NCI-H128 (cell line): ENCODE measurements at regions not wholly inside any gene's neighbourhood (a gene's known extent, or its start where the extent isn't known, plus 50 kb on each side); places are given as distances from the start of the nearest gene placed in this dataset.
"Not testable (repeated sequence)": the region's sequence is repeated elsewhere in the genome, so short reads cannot be mapped to it uniquely, and the experiment has no call there.

Experiments
- DNase-seq: peaks from one replicate; lab custom pipeline; 2025; ENCODE audit not compliant: unreplicated experiment; lab: John Stamatoyannopoulos, UW

DNA sequence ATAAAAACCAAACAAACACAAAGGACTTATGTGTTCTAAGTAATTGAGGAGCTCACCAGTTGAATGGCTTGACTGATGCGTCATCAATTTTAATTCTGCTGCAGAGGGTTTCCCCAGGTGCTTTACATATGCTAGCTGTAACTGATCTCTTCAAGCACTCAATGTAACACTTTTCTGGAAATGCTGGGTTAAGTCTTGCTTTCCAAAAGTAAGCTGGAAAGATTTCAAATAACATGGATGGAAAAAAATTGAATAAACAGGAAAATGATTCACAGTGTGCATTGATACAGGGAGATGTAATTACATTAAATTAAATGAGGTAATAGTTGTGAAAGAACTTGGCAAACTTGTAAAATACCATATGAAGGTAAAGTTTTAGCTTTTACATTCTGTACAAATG lies 186.7 kb upstream of the WDFY3 start:
- no peak for DNase-seq

DNA sequence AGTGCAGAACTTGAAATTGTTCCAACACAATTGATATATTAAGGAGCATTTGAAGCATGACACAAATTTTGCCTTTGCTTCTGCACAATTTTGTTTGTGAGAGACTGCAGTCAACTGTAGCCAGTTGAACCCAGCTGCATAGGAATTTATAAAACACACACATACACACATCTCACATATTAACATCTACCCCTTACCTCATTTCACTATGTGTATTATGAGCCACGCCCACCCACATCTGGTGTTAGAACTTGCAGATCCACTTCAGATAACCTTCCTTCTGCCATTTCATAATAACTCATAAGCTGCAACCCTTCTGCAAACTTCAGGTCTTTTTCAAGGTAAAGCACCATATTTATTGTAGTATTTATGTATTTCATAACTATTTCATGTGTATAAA lies 188.1 kb upstream of the WDFY3 start:
- no peak for DNase-seq

DNA sequence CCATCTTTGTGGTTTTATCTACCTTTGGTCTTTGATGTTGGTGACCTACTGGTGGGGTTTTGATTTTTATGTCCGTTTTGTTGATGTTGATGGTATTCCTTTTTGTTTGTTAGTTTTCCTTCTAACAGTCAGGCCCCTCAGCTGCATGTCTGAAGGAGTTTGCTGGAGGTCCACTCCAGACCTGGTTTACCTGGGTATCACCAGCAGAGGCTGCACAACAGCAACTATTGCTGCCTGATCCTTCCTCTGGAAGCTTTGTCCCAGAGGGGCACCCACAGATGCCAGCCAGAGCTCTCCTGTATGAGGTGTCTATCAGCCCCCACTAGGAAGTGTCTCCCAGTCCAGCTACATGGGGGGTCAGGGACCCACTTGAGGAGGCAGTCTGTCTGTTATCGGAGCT lies 199.3 kb upstream of the WDFY3 start:
- no peak for DNase-seq

DNA sequence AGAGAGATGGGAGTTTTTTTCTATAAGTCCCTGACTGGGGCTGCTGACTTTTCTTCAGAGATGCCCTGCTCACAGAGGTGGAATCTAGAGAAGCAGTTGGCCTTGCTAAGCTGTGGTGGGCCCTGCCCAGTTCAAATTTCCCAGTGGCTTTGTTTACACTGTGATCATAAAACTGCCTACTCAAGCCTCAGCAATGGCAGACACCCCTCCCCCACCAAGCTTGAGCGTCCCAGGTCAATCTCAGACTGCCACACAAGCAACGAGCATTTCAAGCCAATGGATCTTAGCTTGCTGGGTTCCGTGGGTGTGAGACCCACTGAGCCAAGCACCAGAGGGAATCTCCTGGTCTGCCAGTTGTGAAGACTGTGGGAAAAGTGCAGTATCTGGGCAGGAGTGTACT lies 199.8 kb upstream of the WDFY3 start:
- DNase-seq: no peak

DNA sequence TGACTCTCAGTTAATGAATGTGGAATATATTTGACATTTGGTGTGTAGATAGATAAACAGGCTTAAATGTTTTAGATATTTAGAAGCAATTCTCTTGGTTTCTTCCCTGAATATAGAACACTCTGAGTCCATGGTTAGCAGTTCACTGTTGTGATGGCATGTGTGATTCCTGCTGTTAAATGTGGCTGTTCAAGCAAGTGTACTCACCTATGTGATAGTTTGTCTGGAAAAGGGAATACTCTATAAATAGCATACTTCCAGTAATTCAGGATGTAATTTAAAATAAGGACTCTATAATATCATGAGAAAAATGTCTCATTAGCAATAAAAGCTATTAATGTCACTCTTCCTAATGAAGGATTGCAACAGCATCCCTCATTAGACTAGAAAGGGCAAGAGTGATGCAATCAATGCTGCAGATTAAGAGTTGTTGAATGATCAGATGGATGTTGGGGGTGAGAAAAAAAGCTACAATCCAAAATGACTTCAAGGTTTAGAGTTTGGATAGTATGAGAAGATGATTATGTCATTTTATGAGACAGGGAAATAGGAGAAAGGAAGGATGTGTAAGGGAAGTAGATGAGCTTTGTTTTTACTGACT lies 201.8 kb upstream of the WDFY3 start:
- no peak for DNase-seq

DNA sequence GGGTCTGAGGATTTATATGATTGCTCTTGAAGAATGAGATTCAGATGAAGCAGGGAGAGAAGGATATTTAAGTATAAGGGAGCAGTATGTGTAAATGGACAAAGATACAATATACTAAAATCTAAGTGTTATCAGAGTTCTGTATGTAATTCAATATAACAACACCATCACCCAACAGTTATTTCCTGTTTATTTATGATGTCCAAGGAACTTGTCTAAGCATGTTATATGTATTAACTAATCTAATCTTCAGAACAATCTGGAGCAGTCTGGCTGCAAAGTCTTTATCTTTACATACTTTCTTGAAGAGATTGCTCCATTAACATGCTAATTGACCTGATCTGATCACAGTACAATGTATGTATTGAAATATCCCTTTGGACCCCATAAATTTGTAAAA lies 203.8 kb upstream of the WDFY3 start:
- no peak for DNase-seq

DNA sequence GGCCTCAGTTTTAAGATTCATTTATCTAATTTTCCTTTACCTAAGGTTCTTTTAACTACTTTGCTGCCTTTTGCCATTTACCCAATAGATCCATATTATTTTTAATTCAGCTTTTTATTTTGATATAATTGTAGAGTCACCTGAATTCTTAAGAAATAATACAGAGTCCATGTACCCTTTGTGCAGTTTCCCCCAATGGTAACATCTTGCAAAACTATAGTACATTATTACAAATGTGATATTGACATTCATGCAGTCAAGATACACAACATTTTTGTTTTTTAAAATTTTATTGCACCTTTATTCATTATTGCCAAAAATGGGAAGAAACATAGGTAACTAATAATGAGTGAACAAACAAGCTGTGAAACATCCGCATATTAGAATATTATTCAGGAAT lies 208.7 kb upstream of the WDFY3 start:
- DNase-seq: no peak

DNA sequence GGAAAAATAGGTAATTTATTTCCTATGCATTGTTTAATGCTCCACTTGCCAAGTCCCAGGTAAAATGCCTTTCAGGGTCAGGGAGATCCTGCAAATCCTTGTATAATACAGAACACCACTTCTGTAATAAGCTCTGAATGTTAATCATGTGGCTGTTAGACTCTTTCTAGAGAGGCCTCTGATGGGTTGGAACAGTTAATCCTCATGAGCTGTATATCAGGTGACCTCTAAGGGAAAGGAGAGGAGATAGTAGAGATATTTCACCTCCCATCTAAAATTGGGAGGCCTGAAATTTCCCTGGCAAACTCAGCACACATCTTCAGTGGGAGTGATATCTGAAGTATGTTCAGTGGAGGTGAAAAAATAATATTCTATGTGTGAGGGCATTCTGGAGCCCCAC lies 210.6 kb upstream of the WDFY3 start:
- no peak for DNase-seq

DNA sequence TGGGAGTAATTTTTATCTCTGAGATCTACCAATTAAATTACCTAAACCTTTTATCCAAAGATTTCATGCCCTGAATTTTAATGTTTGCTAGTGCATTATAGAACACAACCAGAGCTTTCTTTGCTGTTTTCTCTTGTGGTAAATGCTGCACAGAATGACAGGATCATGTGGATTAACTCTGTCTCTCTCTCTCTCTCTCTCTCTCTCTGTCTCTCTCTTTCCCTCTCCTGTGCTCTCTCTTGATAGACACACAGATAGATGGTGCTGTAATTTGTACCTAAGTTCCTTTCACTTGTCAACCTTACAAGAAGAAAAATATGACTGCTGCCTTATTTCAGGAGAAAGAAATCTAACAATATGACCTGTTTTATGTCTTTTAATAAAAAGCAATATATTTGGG lies 211.2 kb upstream of the WDFY3 start:
- DNase-seq: no peak

DNA sequence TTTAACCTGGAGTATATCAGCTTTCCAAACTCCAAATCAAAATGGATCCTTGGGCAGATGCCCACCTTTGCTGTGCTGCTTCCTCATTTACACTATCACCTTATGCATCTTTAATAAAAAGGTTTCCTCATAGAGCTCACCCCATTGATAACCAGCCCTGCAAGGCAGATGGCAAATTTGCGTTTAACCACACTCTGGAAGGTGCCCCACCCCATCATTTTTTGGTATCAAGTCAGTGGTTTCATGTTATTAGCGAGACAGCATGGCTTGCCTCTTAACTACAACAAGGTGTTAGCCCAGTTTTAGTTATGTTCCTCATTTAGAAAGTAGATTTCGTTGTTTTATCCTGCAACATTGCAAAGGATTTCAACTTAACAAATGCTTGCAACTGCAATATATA lies 214.0 kb upstream of the WDFY3 start:
- no peak for DNase-seq

DNA sequence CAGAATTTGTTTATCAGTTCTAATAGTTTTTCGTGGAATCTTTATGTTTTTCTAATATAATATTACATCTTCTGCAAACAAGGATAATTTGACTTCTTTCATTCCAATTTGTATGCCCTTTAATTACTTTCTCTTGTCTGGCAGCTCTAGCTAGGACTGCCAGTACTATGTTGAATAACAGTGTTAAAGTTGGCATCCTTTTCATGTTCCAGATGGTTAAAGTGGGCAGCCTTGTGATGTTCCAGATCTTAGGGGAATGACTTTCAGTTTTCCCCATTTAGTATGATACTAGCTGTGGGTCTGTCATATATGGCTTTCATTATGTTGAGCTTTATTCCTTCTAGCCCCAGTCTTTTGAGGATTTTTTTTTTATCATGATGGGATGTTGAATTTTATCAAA lies 220.6 kb upstream of the WDFY3 start:
- no peak for DNase-seq

DNA sequence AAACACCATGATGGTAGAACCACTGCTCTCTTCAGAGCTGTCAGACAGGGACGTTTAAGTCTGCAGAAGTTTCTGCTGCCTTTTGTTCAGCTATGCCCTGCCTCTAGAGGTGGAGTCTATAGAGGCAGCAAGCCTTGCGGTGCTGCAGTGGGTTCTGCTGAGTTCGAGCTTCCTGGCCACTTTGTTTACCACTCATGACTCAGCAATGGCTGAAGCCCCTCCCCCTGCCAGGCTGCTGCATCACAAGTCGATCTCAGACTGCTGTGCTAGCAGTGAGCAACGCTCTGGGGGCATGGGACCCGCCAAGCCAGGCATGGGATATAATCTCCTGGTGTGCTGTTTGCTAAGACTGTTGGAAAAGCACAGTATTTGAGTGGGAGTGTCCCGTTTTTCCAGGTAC lies 229.5 kb upstream of the WDFY3 start:
- not testable (repeated sequence) for DNase-seq

DNA sequence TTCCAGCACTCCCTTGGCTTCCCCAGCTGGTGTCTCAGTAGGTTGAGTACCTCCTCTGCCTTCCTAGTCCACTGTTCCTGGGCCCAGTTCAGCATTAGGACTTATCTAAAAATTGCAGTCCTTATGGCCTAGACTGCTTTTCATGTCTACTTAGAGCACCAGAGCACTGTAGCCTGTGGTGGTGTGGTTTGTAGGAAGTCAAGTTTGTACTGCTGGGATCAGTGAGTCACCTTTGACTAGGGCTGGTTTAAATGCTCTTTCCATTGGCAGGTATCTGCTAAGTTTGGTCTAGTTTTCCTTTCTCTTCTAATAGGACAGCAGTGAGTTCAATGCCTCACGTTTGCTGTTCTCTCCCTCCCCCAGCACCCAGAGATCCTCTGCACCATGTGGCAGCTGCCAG lies 233.6 kb upstream of the WDFY3 start:
- DNase-seq: no peak

DNA sequence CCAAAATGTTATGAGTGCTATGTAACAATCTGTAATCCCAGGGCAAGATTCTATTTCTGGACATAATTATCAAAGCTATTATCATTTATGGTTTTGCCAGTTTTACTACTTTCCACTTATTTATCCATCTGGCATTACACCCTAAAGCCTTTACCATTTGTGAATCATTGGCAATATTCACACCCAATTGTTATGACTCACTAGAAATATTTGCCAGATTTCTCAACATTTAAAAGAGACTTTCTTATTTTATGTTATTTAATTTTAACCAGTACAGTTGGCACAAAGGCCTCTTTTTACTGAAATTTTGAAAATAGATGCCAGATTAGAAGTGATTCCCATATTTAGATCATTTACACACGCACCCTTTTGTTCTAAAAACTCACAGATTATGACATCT lies 242.7 kb upstream of the WDFY3 start:
- DNase-seq: no peak

DNA sequence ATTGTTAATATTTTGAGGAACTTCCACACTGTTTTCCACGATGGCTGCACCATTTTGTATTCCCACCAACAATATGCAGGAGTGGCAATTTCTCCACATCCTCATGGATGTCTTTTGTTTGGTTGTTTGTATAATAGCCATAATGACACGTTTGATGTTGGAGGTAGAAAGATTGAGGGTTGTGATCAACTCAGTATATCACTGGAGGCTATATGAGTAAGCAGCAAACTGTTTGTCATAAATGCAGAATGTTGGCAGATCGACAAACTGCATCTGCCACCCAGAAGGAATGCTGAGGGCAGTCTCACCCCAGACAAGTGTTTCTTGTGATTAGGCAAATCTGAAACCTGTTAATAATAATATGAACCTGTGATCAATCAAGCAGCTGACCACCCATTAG lies 243.9 kb upstream of the WDFY3 start:
- no peak for DNase-seq

DNA sequence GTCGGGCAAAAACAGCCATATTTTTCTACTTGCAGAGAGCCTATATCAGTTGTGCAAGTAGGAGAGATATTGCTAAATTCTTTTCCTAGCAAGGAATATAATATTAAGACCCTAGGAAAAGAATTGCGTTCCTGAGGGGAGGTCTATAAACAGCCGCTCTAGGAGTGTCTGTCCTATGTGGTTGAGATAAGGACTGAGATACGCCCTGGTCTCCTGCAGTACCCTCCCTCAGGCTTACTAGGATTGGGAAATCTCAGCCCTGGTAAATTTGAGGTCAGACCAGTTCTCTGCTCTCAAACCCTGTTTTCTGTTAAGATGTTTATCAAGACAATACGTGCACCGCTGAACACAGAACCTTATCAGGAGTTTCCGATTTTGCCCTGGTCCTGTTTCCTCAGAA lies 250.1 kb upstream of the WDFY3 start:
- DNase-seq: not testable (repeated sequence)

DNA sequence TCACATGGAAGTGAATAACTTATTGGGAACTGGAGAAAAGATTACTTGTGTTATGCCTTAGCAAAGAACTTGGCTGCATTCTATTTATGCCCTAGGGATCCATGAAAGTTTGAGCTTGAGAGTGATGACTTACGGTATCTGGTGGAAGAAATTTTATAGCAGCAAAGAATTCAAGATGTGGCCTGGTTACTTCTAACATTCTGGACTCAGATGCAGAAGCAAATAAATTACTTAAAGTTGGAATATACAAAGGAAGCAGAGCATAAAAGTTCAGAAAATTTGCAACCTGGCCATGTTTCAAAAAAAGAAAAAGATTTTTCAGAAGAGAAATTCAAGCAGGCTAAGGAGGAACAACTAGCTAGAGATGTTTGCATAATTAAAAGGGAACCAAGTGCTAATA lies 252.3 kb upstream of the WDFY3 start:
- DNase-seq: no peak

DNA sequence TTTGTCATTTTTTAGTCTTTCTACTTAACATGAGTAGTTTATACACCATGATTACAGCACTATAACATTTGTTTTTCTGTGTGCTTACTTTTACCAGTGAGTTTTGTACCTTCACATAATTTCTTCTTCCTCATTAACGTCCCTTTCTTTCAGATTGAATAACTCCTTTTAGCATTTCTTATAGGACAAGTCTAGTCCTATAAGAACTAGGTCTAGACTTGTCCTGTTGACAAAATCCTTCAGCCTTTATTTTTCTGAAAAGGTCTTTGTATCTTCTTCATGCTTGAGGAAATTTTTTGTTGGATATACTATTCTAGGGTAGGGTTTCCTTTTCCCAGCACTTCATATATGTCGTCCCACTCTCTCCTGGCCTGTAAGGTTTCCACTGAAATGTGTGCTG lies 253.3 kb upstream of the ARHGAP24 start:
- no peak for DNase-seq

DNA sequence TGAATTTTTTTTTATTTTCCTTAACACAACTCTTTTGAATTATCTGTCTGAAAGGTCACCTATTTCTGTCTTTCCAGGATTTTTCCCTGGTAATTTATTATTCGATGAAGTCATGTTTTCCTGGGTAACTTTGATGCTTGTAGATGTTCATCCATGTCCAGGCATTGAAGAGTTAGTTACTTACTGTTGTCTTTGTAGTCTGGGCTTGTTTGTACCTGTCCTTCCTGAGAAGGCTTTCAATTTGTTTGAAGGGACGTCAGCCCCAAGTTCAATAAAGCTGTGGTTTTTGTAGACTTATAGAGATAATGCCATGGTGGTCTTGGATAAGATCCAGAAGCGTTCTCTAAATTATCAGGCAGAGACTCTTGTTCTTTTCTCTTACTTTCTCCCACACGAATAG lies 252.4 kb upstream of the ARHGAP24 start:
- no peak for DNase-seq

DNA sequence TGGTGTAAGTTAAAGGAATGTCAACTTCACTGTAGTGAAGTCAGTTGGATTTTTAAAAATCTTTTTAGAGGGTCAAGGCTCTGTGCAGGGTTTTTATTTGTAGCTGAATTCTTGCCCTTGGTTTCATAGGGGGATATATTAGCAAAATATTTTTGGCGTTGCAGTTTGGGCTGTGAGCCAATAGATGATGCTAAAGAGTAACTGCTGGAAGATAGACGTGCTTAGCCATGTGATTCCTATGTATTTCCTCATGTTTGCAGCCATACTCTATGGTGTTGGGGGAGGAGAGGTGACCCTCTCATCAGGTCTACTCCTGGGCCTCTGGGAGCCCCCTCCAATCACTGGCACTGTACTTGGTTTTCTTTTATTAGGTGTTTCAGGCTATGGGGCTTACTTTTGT lies 246.7 kb upstream of the ARHGAP24 start:
- no peak for DNase-seq

DNA sequence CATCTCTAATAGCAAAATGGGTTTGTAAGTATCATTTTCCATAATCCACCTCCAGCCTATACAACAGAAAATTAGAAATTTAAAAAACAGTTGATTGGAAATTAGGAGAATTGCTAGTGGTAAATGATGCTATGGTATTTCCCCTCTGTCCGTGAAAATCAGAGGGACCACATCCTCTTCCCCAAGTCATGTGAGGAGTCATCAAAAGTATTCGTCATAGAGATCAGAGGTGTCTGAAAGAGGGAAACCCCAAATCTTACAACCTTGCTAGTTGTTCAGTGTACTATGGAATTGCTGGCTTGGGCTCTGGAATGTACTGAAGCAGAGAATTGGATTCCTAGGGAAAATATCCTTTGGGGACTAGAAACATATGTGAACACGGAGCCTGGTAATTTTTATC lies 241.4 kb upstream of the ARHGAP24 start:
- DNase-seq: no peak

DNA sequence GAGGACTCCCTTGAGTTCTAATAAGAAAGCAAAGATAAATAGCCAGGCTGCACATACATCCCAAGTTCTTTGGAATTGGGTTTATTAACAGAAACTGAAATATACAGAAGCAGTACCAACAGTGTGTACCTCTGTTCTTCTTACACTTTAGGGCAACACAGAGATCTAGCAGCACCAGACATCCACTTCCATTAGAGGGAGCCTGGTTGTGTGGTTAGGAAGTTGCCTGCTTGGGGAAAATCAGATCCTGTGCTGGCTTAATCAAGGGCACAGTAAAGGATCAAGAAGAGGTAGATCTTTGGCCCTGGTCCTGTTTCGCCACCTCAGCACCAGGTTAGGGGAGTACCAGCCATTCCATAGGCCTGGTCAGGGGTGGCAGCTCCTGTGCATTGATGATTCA lies 231.1 kb upstream of the ARHGAP24 start:
- DNase-seq: no peak

DNA sequence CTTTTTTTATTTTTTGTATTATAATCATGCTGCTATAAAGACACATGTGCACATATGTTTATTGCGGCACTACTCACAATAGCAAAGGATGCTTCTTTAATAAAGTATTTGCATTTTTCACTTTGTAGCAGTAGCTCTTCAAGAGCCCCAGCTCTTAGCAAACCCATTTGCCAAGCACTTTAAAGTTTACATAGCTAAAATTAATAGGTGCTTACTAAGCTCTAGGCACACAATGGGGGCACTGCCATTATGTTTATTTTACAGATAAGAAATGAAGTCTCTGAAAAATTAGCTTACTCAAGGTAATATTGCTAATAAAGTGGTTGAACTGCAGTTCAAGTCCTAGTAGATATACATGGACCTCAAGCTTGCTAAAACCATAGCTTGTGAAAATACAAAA lies 230.3 kb upstream of the ARHGAP24 start:
- DNase-seq: no peak

DNA sequence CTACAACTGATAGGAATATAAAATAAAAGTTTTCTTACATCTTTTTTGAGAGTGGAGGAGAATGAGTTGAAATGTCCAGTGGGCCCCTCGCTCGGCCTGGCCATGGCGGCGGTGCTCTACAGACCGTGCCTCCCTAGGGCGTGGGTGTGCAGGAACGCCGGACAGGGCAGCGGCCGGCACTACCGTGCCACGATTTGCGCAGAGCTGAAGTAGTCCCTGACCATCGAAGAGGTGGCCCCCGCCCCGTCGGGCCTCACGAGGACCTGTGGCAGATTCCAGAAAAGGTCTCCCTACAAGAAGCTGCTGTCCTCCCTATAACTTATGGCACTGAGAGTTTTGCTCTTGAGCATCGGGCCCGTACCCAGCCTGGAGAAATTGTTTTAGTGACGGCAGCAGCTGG lies 228.9 kb upstream of the ARHGAP24 start:
- DNase-seq: no peak
